ENCODE measurements at regions not wholly inside any gene's neighbourhood (a gene's known extent, or its start where the extent isn't known, plus 50 kb on each side); places are given as distances from the start of the nearest gene placed in this dataset.
A peak's percentile ranks its signal among the peaks of the same experiment; 100 is the strongest.
"Not testable (repeated sequence)": the region's sequence is repeated elsewhere in the genome, so short reads cannot be mapped to it uniquely, and the experiment has no call there.

DNA sequence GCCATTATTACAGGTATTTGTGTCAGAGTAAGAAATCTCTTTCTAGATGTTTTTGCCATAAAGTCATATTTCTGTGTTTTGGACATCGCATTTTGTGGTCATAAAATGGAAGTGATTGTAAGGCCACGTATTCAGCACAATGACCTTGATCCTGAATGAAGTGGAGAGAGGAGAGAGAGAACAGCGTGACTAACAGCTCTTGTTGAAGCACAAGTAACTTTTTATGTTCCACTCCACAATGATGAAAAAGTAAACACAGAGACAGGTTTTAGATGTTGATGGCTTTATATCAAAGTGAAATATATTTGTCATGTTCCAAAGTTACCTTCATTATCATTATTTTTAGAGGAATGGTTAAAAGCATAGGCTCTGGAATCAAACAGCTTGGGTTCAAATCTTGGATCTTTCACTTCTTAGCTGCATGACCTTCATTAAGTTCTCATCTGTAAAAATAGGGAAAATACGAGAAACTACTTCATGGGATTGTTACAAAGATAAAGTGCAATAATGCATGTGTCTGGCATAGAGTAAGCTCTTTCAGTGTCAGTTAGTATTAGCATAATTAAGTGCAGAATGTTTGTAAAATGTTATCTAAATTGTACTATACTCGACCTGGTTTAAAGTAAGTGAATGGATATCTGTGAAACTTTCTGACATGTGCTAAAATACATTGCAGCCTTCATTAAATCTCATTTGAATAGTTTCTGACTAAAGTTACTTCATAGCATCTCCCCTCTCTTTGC lies 341.5 kb upstream of the DNAJC19 start:
- DNase-seq (ENCODE audit: low spot score): peak; percentile 44

DNA sequence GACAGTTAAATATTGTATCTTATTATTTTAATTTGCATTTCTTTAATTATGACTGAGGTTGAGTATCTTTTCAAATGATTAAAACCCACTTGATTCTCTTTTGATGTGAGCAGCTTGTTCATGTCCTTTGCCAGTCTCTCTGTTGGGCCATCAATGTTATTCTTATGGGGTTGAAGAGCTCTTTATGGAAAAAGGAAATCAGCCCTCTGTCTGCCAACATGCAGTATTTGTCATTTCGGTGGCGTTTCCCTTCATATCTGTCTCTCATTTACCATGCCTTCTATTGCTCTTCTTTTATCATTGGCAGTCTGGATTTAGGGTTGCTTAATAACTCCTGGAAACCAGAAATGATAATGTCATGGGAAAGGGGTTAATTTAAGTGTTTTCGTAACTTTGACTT lies 340.7 kb upstream of the DNAJC19 start:
- DNase-seq (ENCODE audit: low spot score): no peak

DNA sequence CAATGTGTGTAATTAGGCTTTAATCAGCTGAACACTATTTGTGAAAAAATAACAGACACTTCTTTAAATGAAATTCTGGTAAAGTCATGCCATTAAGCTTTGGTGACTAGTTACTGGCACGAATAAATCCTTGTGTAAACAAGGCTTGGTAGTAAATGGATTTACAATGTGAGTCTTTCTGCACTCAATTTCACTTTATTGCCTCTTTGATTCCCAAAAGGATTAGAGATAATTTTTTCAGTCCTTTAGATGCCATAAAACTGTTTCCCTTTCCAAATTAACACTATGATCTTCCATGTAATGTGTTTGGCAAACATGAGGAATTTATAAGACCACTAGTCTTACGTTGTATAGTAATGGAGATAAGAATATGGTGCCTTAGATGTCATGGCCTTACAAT lies 339.5 kb upstream of the DNAJC19 start:
- no peak for DNase-seq (ENCODE audit: low spot score)

DNA sequence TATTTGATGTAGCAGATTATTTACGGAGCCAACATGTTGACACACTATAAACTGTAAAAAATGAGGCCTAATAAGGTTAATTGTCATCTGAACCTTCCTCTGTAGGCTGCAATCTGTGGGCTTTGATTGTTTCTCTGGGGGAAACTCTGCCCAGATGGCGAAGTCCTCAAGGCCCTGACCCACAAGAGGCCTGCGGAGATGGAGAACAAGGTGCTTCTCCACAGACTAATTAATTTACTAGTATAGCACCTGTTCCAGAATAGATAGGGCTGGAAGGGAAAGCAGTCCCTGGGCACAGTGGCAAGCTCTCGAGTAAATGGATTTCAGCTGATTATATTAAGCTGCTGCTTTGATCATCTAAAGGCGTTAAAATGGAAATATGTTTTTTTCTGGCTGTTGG lies 338.8 kb upstream of the DNAJC19 start:
- peak; percentile 66 for DNase-seq (ENCODE audit: low spot score)

DNA sequence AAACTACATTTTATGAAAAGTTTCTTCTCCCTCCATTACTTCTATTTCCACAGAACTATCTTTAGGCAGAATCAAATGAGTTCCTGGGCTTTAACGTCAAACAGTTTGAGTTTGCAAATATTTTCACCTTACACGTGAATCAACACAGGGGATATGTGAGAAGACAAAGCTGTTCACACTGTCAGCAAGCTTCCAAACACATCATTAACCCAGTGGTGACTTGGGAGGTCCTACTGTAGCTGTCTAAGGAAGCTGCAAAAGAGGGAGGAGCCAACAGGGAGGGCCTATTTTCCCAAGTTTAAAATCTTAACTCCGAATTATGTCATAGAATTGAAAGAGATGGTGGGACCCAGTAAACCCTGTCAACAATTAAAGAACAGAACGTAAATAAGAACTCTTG lies 337.8 kb upstream of the DNAJC19 start:
- DNase-seq (ENCODE audit: low spot score): no peak

DNA sequence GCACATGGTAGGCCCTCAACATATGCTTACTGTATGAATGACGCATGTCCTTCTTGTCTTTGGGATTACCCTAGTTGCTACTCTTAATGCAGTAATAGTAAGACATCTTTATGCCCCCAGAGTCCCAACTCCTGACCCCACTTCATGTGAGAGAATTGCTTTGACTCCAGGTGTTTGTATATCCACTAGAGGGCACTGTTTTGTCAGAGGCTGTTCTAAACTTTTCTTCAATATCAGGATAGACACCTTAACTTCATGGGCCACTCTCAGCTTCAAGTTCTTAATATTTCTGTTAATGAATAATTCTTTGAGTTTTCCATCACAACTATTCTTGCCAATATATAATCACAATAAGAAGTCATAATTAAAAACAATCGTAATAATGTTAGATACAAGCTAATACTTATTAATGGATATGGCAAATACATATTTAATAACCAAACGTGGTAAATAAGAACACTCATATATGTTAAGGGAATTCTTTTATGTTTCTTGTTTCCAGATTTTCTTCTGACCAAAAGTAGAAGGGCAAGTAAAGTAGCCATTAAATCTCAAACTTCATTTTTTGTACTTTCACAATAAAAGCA lies 337.2 kb upstream of the DNAJC19 start:
- peak; percentile 63 for DNase-seq (ENCODE audit: low spot score)

DNA sequence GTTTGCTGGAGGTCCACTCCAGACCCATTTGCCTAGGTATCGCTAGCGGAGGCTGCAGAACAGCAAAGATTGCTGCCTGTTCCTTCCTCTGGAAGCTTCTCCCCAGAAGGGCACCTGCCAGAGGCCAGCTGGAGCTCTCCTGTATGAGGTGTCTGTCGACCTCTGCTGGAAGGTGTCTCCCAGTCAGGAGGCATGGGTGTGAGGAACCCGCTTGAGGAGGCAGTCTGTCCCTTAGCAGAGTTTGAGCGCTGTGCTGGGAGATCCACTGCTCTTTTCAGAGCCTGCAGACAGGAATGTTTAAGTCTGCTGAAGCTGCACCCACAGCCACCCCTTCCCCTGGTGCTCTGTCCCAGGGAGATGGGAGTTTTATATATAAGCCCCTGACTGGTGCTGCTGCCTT lies 335.0 kb upstream of the DNAJC19 start:
- not testable (repeated sequence) for DNase-seq (ENCODE audit: low spot score)

DNA sequence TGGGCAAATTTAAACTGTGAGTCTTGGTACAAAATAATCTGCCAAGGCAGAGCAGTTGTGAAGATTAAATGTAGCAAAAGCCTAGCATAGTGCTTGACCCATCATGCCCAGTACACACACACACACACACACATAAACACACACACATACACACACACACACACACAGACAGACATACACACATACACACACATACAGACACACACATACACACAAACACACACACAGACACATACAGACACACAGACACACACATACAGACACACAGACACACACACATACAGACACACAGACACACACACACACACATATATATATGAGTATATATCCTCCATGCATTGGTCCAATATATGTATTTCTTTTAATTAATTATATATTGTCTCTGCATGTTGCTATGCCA lies 328.8 kb upstream of the DNAJC19 start:
- no peak for DNase-seq (ENCODE audit: low spot score)

GRCh38 chr3:181317508-181317907 lies 328.0 kb upstream of the DNAJC19 start:
- DNase-seq (ENCODE audit: low spot score): peak; percentile 49

GRCh38 chr3:181316482-181316881 lies 326.9 kb upstream of the DNAJC19 start:
- no peak for DNase-seq (ENCODE audit: low spot score)

DNA sequence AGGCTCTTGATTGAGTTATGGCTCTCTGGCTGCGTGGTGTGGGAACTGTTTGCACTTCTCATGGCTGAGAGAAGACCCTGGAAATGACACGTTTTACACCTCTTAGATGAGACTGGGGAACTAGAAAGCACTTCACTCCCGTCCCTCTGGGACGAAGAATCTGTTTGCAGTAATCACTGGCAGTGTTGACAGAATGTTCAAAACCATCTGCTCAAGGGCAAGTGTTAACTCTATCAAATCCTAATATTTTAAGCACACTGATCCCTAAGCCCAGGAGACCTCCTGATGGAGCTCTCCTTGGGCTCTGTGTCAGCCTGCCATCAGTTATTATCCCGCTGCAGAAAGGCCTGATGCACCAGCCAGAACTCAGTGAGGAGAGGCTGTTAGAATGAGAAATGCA lies 323.8 kb upstream of the DNAJC19 start:
- DNase-seq (ENCODE audit: low spot score): peak; percentile 48

DNA sequence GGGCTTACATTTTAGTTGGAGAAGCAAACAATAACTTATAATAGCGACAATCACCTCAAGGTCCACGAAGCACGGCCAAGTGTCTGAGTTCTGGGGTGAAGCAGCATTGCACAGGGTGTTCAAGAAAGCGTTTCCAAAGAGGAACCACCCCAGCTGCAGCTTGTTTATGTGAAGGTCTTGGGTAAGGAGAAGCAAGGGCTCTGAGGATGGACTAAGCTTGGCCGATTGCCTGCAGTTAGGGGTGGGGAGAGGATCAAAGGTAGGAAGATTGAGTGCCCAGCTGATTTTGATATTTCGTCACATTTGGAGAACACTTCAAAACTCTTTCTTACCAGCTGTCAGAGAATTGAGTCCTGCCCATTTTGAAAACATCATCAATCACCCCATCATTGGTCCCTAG lies 321.6 kb upstream of the DNAJC19 start:
- no peak for DNase-seq (ENCODE audit: low spot score)

GRCh38 chr3:181302960-181303359 lies 313.4 kb upstream of the DNAJC19 start:
- DNase-seq (ENCODE audit: low spot score): no peak

DNA sequence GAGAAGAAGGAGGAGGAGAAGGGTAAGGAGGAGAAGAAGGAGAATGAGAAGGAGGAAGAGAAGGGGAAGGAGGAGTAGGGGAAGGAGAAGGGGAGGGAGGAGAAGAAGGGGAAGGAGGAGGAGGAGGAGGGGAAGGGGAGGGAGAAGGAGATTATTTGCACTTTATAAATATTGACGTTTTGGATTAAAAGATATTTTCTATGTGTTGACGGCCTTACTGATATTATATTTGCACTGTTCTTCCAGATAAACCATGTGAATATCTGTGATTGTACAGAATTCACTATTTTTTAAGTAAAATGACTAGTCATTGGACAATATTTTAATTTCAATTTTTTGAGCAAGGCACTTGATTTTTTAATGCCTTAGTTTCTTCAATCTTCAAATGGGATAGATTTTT lies 310.5 kb upstream of the DNAJC19 start:
- DNase-seq (ENCODE audit: low spot score): no peak

DNA sequence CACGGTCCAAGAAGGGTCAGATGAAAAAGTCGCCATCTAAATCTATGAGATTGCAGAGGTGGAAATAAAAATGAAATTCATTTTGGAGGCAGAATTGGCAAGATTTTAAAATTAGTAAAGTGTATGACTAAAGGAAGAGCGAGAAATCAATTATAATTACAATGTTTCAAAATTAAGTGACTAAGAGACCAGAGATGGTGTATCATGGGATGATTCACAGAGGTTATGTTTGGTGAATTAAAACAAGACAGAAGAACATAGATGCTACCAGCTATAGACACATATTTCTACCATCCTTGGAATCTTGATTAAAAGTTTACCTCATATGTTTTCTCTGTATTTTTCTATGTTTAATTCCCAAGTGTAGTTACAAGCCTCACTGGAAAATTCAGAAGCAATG lies 308.9 kb upstream of the DNAJC19 start:
- no peak for DNase-seq (ENCODE audit: low spot score)

DNA sequence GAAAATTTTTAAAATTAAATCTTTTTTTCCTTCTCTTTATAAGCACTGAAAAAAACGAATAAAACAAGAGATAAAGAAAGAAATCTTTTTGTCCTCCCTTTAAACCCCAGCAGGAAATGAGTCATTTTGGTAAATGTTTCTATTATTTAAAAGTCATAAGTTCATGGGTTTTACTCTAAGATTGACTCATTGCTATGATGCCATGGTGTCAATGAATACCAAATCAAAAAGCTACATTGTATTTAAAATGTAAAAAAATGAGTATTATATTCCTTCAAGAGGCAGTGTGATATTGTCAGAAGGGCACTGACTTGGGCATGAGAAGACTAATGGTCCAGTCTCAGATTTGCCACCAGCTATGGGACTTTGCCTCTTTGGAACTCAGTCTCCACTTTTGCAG lies 303.4 kb upstream of the DNAJC19 start:
- DNase-seq (ENCODE audit: low spot score): no peak

GRCh38 chr3:181290941-181291340 lies 301.4 kb upstream of the DNAJC19 start:
- DNase-seq (ENCODE audit: low spot score): no peak

- DNase-seq (ENCODE audit: low spot score): no peak
Observed at GRCh38 chr3:181289306-181289705, 299.8 kb upstream of the DNAJC19 start.

- no peak for DNase-seq (ENCODE audit: low spot score)
Observed at GRCh38 chr3:181288145-181288544, 298.6 kb upstream of the DNAJC19 start.

GRCh38 chr3:181279239-181279565 lies 289.7 kb upstream of the DNAJC19 start:
- no peak for DNase-seq (ENCODE audit: low spot score)

GRCh38 chr3:181278468-181279238 lies 289.1 kb upstream of the DNAJC19 start:
- DNase-seq (ENCODE audit: low spot score): no peak

GRCh38 chr3:181276358-181276896 lies 286.9 kb upstream of the DNAJC19 start:
- DNase-seq (ENCODE audit: low spot score): no peak

DNA sequence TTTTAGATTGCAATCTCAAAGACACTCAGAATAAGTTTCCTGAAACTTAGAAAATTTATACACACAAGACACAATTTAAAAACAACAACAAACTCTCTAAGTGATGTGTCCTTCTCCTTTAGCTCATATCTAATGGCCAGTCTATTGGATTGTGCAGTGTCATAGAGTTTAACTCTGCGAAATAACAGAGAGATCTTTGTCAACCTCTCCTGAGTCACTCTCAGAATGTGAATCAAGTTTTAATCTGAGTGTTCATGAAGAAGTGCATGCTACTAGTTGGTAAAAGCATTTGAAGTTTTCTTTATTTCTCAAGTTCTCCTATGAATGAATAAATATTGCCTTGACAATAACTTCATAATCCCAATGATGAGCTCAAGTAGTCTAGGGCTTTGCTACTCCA lies 284.5 kb upstream of the DNAJC19 start:
- DNase-seq (ENCODE audit: low spot score): no peak
